Fibroblast of upper back skin (primary cell): ENCODE measurements at regions not wholly inside any gene's neighbourhood (a gene's known extent, or its start where the extent isn't known, plus 50 kb on each side); places are given as distances from the start of the nearest gene placed in this dataset.

Source experiments
- DNase-seq: peaks from one replicate; pipeline ENCODE4 v3.0.0-alpha.2; 2013

DNA sequence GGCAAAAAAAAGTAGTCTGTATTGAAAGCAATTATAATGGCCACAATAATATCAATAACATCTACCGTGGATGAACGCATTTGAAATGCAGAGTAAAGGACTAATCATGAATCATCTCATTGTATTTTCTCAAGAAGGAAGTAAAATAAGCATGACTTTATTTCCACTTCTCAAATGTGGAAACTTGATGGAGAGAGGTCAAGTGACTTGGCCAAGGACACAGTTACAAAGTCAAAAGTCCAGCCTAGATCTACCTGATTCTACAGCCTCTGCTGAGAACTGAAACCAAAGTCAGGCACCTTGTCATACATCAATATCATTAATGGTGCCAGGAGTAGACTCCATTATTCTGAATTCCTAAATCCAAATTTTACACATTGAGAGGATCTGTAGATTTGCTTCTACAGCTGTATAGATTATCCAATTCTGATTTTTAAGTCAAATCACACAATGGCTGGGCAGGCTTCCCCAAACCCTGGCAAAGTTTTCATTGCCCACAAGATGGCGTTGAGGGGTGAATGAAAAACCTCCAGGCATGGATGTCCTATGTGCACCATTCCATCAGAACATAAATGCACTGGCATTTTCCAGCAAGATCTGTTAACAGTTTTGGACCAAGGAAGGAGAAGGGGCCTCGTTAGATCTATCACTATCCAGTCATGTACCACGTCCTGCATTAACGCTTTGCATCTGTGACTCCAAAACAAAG, 423.1 kb downstream of the MAFB start:
- DNase-seq: peak; percentile 46

DNA sequence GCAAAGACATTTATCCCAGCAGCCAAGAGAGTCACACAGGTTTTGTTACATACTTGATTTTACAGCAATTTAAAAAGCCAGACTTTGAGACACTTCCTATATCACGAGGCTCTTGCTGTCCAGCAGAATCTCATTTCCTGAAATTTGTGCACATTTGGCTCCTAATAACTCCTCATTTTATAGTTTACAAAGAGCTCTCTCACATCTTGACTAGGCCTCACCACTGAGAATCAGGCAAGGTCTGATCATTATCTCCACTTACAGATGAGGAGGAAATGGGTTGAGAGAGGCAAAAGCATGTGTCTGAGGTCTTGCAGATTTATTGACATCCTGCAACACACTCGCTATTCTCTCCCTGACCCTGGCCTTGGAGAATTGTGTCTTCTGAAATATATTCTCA, 426.8 kb downstream of the MAFB start:
- DNase-seq: no peak

DNA sequence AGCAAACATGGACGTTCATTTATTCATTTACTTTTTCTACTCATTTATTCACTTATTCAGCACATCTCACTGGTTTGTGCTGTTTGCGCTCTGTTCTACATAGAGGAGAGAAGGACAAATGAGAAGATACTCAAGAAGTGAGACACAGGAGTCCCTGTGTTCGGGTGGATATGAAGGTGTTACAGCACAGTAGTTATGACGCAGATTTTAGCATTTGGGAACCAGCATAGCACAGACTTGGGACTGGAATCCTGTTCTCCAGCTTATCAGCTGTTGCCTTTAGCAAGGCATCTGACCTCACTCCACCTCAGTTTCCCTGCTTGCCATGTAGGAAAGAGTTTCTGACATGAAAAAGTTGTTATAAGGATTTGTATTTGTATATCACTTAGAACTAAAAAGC, 430.1 kb downstream of the MAFB start:
- no peak for DNase-seq

DNA sequence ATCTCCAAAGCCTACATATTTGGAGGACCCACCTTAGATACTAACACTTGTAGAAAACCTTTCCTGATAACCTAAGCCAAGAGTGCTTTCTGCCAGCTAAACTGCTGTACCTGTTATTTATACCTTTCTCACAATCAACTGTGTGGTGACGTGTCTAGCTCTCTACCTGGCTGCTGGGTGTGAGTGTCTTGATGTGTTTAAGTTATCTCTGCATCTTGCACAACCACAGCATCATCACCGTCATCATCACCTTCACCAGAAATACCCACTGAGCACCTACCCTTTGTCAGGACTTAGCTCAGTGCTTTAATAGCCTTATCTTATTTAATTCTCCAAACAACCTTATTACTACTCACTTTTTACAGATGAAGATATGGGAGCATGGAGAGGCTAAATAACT, 431.3 kb downstream of the MAFB start:
- DNase-seq: no peak

DNA sequence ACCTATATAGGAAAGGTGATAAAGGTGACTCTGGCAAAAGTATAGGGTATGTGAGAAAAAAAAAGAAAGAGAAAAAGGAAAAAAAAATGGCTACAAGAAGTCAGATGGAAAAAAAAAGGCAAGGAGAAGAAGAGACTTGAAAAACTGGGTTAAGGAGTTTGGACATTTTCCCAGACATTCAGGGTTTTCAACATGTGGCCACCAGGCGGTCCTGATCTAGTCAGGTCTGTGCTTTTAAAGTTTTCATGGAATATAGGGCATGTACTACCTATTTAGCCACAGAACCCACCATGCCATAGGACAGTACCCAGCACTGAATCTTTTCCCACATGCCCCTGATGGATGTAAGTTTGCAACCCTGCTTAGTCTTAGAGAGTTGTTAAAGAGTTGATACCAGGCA, 433.7 kb downstream of the MAFB start:
- peak; percentile 56 for DNase-seq

DNA sequence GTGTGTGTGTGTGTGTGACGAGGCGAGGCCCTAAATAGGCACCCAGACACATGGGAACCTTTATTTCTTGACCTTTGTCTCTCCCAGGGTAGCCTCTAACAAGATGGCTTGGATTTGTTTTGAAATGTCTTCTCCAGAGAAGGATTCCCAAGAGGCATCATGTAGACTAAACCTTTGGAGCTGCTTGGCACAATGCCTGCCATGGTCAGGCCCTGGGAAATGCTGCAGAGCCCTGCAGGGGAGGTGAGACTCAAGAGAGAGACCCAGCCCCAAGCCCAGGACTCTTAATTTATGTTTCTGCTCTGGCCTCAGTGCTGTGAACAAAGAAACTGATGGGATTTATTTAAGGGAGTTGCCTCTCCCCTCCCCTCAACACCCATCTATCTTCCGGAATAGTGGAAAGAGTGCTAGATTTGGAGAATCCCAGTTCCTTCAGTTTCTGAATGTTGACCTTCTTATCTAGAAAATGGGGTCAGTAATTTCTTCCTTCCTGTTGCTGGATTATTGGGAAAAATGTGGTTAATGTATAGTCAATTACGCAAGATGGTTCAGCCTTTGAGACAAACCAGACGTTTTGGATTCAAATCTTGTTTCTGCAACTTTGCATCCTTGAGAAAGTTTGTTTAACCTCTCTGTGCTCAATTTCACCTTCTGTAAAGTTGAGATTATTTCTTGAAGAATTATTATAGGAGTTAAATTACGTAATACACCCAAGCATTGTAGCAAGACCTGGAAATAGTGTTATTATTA, 434.8 kb downstream of the MAFB start:
- no peak for DNase-seq

DNA sequence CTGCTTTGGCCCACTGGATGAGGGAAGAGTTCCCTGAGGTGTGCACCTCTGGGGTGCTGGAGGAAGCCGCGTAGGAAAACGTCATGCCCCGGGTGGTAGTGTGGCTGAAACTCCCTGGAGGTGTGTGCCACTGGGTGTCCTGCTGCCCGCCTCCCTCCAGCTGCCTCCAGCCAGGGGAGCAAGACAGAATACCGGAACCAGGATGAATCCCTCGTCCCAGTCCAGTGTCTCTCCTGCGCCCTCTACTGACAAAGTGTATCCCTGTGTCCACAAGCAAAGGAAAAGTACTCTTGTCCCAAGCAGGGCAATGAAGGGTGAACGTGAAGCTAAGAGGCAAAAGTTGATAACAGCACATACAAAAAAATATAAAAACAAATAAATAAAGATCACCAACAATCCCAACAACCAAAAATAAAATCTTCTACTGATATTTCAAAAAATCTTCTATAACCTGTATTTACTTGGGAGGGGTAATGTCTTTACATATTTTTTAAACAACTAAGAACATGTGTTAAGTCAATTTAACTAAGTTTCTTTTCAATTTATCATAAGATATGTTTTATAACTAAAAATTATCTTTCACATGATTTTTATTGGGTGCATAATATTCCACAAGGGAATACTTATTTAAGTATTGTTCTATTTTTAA, 437.6 kb downstream of the MAFB start:
- DNase-seq: peak; percentile 36

DNA sequence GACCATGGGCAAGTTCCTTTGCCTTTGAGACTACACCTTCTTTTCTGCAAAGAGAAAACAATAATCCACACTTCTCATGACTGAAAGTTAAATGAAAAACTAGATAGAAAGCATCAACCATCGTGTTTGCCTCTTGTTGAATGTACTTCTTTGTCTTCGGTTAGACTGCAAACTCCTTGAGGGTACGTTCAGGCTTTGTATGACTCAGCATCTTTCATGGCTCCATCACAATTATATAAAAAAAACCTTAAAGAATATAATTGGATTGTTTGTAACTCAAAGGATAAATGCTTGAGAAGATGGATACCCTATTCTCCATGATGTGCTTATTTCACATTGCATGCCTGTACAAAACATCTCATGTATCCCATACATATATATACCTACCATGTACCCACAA, 439.2 kb downstream of the MAFB start:
- no peak for DNase-seq

DNA sequence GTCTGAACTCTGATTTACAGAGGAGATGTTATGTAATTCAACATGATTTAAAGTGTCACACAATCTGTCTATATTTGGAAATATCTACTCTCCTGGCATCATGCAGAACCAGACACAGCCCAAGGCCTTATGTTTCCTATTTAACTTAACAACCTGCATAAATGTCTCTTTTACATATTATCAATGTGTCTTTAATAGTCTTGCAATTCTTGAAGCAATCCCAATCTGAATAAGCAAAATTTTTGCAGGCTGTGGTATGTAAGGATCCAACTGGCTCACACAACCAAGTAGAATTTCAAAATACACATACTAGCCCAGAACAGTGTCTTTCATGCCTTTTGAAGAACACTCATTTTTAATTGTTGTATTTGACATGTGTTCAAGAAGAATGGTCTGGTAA, 443.2 kb downstream of the MAFB start:
- no peak for DNase-seq

DNA sequence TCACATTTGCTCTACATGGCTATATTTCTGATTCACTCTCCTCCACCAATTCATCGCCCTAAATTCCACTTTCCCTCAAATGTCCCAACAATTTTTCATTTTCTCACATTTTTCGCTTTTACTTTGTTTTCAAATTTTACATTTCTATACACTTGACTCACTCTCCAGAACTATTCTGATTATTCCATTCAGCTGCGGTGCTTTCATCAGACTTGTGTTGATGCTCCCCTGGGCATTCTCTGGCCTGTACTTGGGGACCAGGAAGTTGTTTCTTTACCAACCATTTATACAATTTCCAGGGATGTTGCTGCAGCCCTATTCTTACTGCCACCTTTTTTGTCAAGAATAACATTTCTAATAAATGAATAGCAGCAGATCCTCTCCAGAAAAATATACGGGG, 444.8 kb downstream of the MAFB start:
- DNase-seq: no peak

DNA sequence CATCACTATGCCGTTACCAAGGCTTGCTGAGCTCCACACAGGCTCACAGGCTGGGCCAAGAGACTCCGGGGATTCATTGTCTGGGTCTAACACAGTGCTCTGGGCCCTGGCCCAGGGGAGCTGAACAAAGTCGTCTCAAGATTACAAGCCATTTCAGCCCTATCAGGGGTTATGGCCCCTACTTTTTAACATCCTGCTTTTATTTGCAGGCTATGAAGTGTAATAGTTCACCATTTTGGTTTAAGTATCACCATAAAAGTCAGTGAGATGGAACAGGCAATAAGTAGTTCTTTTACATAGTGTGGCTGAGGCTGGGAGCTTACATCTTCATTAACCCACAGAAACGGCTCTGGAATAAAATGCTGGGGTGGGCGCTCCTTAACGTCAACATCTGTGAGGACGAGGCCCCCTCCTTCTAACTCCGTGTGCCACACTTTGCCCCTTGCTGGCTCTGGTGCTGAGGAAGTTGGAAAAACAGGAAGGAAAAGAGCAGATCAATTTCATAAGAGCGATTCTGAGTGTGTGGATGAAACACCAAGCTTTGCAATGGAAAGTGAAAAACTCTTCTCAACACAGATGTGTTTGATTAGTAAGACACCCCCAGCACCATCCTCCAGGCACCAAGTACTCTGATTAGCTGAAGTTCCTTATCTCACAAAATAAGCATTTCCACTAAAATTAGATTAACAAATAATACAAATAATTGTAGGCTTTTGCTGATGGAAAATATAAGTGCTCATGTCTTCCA, 447.3 kb downstream of the MAFB start:
- DNase-seq: no peak

DNA sequence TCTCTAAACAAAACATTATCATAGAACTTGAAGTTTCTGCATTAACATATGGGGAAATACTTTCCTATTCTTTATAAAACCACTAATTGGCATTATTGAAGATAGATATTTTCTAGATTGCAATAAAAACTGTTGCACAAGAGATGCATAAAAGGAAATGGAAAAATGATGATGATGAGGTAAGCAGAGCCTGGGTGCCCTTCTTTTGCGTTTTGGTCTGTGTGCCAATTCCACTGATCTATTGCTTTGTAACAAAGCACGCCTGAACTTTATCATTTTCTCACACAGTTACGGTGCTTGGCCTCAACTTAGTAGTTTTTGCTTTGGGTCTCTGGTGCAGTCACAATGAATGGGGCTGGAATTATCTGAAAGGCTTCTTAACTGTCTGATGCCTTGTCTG, 450.5 kb downstream of the MAFB start:
- DNase-seq: no peak

DNA sequence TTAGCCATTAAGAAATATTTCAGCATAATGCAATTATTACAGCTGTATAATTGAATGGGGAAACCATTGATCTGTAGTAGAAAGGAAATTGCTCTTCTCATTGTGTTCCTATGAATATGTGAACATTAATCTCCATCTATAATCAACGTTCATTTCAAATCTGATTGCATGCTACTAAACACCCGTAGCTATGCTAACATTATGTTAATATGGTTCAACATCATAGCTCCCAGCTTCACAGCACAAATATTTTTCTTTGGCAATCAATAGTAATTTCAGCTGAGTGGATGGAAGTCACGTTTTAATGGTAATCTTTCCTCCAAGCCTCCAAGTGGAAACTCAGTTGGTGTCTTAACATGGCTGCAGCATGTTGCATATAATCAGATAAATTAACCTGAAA, 454.4 kb downstream of the MAFB start:
- no peak for DNase-seq

DNA sequence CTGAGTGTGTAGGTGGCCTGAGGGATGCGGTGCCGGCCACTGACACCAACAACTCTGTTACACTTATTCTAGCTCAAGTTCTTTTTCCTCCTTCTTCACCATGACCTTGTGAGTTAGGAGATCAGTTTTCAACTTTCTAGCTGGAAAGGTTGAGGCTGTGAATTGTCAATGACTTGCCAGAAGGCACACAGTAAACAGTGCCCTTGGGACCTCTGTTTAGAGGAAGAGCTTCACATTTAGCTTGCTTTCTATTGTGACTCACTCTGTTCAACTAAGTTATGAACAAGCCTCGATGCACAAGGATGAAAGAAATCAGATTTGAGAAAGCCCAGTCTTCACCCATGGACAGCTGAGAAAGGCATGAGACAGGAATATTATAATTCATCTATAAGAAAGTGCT, 455.6 kb downstream of the MAFB start:
- DNase-seq: no peak

DNA sequence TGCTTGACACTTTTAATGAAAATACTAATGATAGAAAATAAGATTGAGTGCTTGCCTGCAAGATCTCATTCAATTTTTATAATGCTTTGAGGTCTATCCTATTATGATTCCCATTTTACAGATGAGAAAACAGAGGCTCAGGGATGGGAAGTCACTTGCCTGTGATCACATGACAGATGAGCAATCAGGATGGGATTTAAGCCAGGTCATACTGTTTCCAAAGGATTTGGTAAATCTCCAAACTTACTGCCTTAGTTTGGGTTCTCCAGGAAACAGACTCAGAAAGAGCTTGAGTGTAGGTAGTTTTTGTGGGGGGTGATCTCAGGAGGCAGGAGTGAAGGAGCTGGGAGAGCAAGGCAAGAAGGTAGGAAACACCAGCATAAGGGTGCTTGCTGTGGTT, 456.3 kb downstream of the MAFB start:
- no peak for DNase-seq

DNA sequence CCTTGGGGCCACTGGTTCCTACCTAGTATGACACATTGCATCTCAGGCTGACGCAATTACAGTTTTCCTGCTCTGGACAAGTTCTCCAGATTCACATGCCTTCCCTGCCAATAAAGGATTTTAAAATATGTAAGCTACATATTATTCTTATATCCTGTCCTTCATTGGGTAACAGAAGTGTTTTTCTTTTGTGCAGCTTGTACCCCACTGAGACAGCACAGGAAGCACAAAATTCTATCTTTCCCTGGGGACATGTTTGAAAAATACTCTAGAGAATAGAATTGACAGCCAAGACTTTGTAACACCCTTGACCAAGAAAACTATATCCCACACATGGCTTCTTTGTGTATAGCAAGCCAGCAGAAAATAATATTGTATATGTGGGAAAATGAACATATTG, 456.8 kb downstream of the MAFB start:
- DNase-seq: peak; percentile 35

DNA sequence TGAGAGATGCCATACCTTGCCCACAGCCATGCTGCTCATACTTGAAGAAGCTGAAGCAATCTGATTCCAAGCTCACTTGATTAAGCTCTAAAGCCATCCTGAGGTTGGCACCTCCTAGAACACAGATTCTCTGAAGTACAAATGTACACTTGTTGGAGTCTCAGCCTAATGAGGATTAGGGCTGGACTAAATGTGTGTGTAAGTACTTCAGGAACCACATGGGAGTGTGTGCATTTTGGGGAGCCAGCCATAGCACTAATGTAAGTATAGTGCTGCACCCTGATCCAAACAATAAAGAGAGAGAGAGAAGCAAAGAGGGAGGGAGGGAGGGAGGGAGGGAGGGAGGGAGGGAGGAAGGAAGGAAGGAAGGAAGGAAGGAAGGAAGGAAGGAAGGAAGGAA, 458.6 kb downstream of the MAFB start:
- DNase-seq: no peak

DNA sequence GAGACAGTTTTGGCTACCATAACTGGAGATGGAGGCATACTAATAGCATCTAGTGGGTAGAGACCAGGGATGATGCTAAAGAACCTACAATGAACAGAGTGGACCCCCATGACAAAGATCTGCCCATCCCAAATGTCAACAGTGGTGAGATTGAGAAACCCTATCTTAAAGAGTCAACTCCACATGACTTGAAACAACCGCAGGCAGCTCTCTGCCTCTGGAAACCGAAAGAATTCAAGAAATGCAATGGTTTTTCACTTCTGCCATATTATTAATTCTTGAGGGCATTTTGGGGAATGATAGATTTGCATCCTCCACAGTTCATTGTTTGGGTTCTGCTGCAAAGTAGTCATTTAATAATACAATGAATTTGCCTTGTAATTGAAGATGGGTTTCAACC, 463.4 kb downstream of the MAFB start:
- DNase-seq: peak; percentile 4

DNA sequence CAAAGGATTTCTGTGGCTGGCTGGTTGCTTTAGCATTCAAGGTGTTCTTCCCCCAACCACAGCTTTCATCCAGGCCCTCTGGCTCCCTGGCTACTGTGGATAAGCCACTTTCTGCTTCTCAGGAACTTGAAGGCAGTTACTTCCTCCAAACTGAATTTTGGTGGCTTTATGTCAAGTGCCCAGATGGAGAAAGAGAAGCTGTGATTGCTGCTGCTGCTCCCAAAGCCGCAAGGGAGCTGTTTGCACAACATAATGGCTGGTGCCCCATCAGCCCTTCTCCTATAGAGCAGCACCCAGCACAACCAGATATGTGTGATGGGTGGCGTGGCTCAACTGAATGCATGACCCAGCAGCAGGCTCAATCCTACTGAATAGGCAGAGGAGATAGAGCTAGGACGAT, 465.2 kb downstream of the MAFB start:
- DNase-seq: no peak

DNA sequence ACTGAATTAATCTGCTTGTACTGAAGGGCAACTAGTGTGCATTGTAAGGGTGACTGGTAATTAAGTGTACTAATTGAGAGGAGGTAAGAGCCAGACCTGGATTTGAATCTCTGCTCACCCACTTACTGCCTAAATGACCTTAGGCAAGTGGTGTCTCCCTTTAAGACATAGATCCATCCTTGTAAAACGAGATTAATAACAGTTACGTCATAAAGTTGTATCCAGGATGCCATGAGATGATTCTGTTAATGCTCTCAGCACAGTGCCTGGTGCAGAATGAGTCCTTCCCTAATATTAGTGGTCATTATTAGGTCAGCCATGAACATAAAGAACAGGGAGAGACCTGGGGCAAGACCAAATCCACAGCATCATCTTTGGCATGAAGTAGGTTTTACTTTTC, 470.1 kb downstream of the MAFB start:
- DNase-seq: no peak

DNA sequence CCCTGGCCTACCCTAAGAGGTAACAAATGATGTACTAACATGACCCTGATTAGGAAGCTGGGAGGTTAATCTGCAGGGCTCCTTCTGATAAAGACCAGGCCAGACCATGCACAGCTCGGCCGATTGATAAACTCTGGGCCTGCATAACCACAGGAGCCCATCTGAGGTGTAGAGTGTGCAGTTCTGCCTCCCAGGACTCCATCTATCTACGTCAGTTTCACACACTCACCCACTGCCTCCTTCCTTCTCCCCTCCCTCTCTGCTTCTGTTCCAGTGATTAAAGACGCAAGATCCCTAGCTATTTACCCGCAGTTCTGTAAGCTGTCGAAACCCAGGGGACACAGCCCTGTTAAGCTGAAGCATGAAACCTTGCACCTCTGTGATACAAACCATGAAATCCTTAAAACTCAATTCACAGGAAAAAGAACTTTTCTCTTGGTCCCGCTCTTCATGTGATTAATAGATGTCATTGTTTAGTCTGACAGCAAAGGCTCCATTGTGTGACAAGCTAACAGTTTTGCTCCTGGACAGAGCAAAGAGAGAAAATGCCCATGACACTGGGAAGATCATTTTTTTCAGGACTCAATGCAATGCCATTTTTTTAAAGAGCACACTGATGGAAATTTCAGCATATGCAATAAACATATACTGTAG, 470.6 kb downstream of the MAFB start:
- no peak for DNase-seq

DNA sequence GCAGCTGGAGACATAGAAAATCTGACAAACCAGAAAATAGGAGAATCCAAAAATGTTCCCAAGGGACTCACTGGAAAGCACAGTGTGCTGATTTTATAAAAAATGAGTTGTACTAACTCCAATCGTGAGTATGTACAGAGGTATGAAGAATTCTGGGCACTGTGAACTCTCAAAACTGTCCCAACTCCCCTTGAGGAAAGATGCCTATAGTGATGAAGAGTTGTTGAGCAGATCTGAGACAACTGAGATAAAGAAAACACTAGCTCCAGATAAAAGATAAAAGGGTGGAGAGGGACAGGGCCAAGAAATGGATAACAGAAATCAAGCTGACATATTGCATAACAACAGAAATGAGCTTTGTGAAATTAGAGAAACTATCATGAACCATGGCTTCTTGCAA, 481.4 kb downstream of the MAFB start:
- peak; percentile 15 for DNase-seq

DNA sequence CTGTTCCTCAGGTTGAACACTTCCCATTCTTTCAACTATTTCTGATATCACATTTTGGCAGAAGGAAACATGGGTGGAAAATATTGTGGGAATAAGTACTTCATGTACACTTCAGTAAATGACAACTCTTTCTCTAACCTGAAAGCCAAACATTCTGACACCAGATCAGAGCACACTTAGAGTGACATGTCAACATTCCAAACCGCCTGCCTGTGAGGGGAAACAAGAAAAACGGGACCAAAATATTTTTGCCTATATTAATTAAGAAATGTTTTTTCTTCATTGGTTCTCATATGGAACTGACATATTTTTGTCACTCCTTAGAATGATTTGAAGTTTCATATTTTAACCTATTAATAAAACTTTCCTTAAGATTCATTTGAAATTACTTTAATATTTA, 483.1 kb downstream of the MAFB start:
- no peak for DNase-seq
